ENCODE measurements at regions not wholly inside any gene's neighbourhood (a gene's known extent, or its start where the extent isn't known, plus 50 kb on each side); places are given as distances from the start of the nearest gene placed in this dataset.

DNA sequence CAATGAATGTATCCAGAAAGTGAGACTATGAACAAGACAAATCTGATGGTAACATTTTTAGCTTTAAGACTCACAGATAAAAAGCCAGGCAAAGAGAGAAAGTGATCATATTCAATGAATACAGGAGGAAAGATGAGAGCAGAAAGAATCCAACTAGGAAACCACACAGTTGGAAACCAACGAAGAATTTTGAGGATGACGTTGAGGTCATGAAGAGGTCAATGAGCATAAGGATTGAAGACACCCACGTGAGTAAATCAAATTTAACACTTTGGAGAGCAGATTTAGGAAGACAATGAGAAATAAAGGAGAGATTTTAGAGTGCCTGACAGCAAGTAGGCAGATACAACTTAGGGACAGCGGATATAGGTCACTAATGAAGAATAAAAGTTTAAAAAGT lies 948.1 kb downstream of the KCNJ2 start:
- in situ Hi-C loops (cut with HindIII; ENCODE audit: low pct_ligation_motif_present, low pct_unique_long_range_greater_than_20kb, low sequenced_read_pairs), result no loop called here
- no peak for DNase-seq

DNA sequence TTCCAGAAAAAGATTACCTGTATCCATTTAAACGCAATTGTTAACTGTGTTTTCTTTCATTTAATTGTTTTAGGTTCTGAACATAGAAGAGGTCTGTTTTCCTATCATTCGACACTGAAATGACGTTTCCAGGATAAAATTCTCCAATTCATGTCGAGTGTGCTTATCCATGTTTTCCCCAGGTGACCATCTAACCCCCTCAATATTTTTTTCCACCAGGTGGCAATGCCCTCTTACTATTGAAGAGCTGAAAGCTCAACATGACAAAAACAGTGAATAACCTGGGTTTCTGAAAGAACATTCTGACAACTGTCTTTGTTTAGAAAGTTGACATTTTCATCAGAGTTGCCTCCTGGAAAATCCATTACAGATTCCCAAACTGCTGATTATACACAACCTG lies 948.7 kb downstream of the KCNJ2 start:
- DNase-seq, result peak; percentile 58
- in situ Hi-C loops (cut with HindIII; ENCODE audit: low pct_ligation_motif_present, low pct_unique_long_range_greater_than_20kb, low sequenced_read_pairs), result no loop called here

DNA sequence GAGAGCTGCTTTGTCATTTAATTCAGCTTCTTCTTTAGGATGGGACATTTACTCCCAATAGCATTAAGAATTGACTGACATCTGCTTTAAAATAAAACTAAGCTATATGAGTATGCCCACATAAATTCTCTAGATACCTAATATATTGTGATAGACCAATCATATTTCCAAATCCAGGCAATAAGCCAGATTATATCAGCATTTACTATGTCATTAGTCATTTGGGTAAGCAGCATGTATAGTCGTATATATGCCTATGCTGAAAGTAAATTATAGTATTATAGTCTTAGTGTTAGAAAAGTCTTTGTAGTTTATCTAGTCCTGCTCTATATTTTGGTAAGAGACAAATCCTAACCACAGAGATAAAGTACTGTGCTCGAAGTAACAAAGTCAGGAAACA lies 958.1 kb downstream of the KCNJ2 start:
- in situ Hi-C loops (cut with HindIII; ENCODE audit: low pct_ligation_motif_present, low pct_unique_long_range_greater_than_20kb, low sequenced_read_pairs), result no loop called here
- no peak for DNase-seq

DNA sequence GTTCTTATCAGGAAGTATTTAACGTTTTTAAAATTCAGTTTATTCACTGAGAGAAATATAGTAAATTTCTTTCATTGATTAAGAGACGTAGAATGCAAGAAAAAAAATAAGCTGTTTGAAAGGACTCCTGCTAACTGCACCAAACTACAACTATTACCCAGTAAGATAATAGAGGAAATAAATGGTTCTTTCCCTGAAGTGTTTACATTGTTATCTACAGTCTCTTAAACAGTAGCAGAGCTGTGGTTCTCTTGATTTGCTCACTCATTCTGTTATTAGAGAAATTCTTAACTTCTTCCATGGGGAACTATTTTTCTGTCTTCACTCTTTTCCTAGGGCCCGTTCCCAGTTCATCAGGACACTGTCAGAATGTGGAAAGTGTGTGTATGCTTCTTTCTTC lies 973.0 kb downstream of the KCNJ2 start:
- in situ Hi-C loops (cut with HindIII; ENCODE audit: low pct_ligation_motif_present, low pct_unique_long_range_greater_than_20kb, low sequenced_read_pairs), result no loop called here
- no peak for DNase-seq

DNA sequence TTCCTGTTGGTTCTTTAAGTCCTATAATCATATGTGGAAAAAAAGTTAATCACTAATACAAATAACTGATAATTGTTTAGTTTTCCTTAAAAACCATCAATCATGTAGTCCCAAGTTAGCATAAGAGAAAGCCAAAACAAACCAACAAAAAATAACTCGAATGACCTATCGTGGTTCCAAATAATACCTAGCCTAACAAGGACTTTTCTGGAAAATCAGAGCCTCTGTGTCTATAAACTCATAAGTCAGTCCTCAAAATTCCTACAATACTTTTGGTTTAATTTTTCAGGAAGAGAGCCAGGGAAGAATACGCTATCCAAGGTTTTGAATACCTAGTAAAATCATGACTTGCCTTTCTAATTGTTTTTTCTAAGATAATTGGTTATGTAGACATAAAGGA lies 975.3 kb upstream of the SOX9 start:
- in situ Hi-C loops (cut with HindIII; ENCODE audit: low pct_ligation_motif_present, low pct_unique_long_range_greater_than_20kb, low sequenced_read_pairs), result no loop called here

DNA sequence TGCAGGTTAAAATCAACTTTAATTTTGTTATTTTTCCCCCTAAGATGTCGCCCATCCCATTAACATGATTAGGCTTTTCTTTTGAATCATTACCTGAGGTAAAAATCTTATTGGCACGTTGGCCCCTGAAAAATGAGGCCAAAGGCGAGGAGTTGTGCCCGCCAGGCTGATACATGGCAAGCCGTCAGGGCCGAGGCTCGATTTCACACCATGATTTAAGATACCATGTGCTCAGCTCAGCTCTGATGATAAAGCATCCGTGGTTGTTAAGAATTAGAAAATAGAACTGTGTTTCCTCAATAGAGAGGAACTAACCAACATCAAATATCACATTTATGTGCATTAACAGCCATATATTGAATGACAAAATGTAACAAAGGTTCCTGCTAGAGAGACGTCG lies 972.9 kb upstream of the SOX9 start:
- DNase-seq, result no peak
- in situ Hi-C loops (cut with HindIII; ENCODE audit: low pct_ligation_motif_present, low pct_unique_long_range_greater_than_20kb, low sequenced_read_pairs), result no loop called here

More for the DNA sequence above, 975.3 kb upstream of the SOX9 start:
- DNase-seq, result no peak

DNA sequence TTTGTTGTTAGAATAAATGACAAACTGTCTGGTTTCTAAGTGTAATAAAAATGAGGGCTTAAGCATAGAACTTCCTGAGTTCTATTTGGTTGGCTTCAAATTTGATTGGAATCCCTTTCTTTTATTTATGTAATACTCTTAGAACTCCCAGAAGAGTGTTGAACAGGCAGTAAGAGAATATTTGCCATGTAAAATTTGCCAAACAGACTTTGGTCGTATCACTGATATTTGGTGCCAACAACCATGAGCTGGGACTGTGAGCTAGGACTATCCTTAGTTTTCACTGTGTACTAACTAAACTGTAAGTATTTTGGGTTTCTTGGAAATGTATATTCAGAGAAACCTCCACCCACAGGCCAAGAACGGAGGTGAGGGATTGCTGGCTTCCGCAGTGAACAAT lies 971.2 kb upstream of the SOX9 start:
- in situ Hi-C loops (cut with HindIII; ENCODE audit: low pct_ligation_motif_present, low pct_unique_long_range_greater_than_20kb, low sequenced_read_pairs), result no loop called here
- no peak for DNase-seq

DNA sequence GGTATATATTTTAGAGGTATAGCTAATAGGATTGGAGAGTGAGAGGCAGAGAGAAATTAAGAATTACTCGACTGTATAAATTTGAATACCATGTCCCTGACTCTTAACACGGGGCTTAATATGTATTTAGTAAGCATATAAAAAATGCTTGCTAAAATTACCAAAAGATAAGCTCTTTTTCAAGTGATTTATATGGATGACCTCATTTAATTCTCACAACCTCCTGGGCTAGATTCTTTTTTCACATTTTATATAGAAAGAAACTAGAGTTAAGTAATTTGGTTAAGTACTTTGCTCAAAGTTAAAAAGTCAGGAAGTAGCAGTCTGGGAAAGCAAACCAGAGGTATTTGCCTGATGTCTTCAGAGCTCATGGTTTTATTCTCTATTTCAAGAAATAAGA lies 963.5 kb upstream of the SOX9 start:
- in situ Hi-C loops (cut with HindIII; ENCODE audit: low pct_ligation_motif_present, low pct_unique_long_range_greater_than_20kb, low sequenced_read_pairs), result no loop called here
- no peak for DNase-seq

DNA sequence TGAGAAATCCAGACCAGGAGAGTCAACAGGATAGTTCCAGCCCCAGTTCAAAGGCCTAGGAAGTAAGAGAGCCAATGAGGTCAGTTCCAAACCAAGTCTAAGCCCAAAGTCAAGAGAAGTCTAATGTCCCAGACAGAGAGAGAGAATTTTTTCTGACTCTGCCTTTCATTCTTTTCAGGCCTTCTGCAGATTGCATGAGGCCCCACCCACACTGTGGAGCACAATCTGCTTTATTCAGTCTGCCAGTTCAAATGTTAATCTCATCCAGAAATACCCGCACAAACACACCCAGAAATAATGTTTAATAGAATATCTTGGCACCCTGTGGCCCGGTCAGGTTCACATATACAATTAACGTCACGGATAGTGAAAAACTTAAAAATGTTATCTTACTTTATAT lies 962.4 kb upstream of the SOX9 start:
- in situ Hi-C loops (cut with HindIII; ENCODE audit: low pct_ligation_motif_present, low pct_unique_long_range_greater_than_20kb, low sequenced_read_pairs), result no loop called here
- DNase-seq, result no peak

DNA sequence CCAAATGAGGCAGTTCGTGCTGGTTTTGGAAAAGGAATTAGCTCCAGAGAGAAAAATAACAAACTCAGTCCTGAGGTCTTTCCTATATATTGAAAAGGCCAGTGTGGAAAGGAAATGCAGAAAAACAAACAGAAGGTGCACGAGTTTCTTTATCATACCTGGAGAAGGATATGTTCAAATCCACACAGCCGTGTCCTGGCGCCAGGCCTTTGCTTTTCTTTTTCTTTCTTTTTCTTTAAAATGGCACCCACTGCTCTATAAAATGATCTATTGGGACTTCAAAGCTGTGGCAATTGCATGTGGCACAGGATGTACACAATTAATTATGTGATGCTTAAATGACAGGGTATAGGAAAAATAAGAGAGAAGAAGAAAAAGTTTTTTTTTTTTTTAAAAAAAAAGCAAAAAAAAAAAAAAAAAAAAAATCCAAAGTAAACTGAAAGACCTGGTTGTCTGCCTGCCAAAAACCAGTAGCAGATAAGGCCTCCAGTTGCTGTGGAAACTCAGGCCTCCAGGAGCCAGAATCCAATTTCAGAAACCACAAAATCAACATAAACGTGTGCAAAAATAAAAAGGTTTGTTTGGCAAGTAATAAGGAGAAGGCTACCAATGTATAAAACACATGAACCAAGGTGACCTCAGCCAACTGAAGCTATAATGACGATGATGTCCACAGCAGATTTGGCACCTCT lies 957.6 kb upstream of the SOX9 start:
- DNase-seq, result no peak

DNA sequence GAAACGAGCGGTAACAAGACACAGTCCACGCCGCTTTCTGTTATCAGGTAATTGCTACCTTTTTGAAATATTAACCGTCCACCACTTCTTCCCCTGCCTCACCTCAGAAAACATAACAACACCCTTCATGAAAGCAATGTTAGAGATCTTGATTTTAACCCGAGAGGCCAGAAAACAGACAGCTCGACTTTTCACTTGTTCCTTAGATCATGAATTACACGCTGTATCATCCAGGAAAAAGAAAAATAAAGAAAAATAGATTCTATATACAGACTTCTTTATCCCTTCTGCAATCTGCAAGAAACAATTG lies 957.1 kb upstream of the SOX9 start:
- in situ Hi-C loops (cut with HindIII; ENCODE audit: low pct_ligation_motif_present, low pct_unique_long_range_greater_than_20kb, low sequenced_read_pairs), result no loop called here
- DNase-seq, result no peak

More for the DNA sequence above, 957.6 kb upstream of the SOX9 start:
- in situ Hi-C loops (cut with HindIII; ENCODE audit: low pct_ligation_motif_present, low pct_unique_long_range_greater_than_20kb, low sequenced_read_pairs), result no loop called here

DNA sequence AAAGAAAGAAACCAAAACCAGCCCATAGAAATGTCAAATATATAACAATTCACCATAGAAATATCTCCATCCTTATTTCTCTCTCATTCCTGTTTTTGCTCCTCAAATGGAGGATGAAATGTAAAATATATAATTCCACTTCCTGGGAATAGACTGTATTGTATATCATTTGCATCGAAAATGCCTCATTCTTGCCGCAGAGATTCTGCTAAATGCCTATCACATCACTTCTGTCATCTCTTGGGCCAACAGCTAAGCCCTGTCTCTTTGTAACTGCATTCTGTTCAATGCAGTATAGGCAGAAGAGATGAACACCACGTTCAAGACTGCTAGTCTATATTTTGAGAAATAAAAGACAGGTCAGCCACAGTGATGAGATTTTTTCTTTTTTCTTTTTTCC lies 956.3 kb upstream of the SOX9 start:
- no peak for DNase-seq

DNA sequence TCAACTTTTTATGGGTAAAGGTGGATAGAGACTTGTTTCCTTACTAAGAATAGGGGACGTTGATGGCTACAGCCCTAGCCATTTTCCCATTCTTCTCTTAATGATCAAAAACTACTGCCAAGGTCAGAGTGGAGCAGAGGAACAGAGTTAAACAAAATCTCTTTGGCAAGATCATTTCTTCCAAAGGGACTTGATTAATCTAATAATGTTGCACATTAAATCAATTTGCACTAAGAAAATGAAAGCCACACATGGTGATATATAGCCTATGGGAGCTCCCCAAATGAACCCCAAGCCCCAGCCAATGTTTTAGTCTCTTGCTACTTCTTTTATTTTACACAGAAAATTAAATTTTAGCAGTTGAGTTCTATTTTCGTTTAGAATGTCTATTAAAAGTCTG lies 954.5 kb upstream of the SOX9 start:
- no peak for DNase-seq
- in situ Hi-C loops (cut with HindIII; ENCODE audit: low pct_ligation_motif_present, low pct_unique_long_range_greater_than_20kb, low sequenced_read_pairs), result no loop called here

More for the DNA sequence above, 956.3 kb upstream of the SOX9 start:
- in situ Hi-C loops (cut with HindIII; ENCODE audit: low pct_ligation_motif_present, low pct_unique_long_range_greater_than_20kb, low sequenced_read_pairs), result no loop called here

DNA sequence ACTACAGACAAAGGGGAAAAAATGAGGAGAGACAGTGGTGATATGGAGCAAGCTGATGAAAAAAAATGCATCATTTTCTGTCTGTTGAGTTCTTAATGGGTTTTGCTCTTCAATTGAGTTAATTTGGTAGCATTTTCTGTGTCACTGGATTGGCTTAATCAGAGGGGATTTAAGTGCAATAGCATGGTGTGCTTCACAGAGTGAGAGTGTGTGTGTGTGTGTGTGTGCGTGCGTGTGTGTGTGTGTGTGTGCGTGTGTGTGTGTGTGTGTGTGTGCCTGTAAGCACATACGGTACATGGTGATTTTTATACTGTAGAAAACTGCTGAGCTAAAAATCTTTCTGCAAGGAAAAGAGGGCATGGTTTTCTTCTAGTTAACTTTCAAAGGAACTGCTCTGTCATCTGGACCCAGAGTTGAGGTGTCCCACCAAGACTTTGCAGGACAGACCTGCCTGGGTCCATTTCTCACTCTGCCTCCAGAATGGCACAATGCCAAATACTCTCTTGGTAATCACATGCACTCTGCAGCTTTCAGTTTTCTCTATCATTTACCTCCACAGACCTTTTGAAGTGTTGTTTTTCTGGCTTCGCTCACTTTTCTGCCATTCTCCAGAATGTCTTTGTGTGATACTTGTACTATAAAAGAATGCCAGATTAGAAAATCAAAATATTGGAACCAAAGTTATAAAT lies 952.6 kb upstream of the SOX9 start:
- in situ Hi-C loops (cut with HindIII; ENCODE audit: low pct_ligation_motif_present, low pct_unique_long_range_greater_than_20kb, low sequenced_read_pairs), result no loop called here
- no peak for DNase-seq

DNA sequence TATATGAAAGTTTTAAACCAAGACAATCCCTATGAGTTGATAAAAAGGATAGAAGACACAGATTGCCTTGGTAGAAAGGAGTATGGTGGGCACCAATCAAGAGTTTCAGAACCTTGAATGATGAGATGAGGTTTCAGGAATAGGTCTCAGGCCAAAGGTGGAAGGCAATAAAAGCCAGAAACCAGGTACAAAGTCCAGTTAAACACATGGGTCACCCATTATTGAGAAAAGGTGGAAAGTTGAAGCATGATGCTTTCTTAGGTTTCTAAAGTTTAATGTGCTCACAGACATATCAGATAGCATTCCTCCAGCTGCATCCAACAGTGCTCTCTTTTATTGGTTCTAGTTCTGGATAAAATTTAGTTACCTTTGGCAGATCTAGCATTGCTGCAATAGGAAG lies 950.8 kb upstream of the SOX9 start:
- no peak for DNase-seq
- in situ Hi-C loops (cut with HindIII; ENCODE audit: low pct_ligation_motif_present, low pct_unique_long_range_greater_than_20kb, low sequenced_read_pairs), result no loop called here

DNA sequence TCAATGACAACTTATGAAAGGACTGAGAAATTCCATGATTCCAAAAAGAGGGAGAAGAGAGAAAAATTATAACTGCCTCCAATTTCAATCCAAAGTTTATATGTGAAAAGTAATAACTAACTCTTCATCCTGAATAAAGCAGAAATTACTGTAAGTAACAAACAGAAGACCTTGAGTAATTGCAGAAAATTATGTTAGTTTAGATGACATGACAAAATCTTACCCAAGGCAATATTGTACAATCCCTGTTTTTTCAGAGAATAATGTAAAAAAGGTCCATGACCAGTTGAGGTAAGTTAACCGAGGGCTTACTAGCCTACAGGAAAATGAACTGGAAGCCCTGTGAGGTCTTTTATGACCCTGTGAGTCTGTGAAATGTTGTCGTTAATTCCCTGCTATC lies 949.5 kb upstream of the SOX9 start:
- in situ Hi-C loops (cut with HindIII; ENCODE audit: low pct_ligation_motif_present, low pct_unique_long_range_greater_than_20kb, low sequenced_read_pairs), result no loop called here
- DNase-seq, result no peak

DNA sequence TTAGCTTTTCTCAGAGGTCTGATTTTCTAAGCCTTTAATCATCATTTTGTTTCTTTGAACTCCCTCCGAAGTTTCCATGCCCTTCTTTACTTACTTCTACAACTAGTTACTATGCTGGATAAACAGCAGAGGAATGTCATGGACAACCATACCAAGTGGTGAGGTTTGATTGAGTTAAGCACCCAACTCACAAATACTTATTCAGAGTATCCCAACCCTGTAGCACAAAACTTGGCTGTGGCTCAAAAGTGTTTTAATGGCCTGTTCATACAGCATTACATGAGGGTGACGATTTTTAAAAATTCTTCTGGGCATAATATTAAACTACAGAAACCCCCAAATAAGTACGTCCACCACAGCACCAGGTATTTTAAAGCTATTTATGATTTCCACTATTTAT lies 946.8 kb upstream of the SOX9 start:
- in situ Hi-C loops (cut with HindIII; ENCODE audit: low pct_ligation_motif_present, low pct_unique_long_range_greater_than_20kb, low sequenced_read_pairs), result no loop called here
- DNase-seq, result no peak

DNA sequence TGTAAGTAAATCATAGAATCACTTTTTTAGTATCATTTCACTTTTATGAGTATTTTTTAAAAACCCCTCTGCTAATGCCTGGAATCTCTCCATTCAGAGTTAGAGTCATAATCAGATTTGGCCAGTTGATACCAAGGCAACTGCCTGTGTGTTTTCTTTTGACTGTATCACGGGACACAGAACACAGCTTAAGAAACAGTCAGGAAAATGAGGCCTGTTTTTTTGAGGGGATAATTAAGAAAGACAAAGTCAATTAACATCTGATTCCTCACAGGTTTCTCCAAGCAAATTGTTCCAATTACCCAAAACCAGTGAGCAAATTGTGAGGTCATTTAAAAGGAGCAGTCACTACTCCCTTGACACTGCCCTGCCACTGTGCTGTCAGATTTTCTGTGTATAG lies 944.5 kb upstream of the SOX9 start:
- in situ Hi-C loops (cut with HindIII; ENCODE audit: low pct_ligation_motif_present, low pct_unique_long_range_greater_than_20kb, low sequenced_read_pairs), result no loop called here
- DNase-seq, result no peak

DNA sequence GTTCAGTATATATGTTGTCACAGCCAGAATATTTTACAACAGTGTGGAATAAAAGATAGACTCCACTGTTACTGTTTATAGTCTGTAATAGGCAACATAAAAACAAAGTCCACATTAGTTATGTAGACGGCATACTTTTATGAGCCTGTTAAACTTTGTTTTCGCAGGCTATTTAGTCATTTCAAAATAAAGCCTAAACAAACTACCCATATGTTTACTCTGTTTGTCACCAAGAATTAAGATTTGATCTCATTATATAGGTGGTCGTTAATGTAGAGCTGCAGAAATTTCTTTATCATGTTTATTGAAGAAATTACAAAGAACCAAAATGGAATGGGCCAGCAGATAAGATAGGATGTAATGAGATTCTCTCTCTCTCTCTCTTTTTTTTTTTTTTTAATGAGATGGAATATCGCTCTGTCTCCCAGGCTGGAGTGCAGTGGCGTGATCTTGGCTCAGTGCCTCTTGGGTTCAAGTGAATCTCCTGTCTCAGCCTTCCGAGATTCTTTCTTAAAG lies 943.8 kb upstream of the SOX9 start:
- in situ Hi-C loops (cut with HindIII; ENCODE audit: low pct_ligation_motif_present, low pct_unique_long_range_greater_than_20kb, low sequenced_read_pairs), result no loop called here

DNA sequence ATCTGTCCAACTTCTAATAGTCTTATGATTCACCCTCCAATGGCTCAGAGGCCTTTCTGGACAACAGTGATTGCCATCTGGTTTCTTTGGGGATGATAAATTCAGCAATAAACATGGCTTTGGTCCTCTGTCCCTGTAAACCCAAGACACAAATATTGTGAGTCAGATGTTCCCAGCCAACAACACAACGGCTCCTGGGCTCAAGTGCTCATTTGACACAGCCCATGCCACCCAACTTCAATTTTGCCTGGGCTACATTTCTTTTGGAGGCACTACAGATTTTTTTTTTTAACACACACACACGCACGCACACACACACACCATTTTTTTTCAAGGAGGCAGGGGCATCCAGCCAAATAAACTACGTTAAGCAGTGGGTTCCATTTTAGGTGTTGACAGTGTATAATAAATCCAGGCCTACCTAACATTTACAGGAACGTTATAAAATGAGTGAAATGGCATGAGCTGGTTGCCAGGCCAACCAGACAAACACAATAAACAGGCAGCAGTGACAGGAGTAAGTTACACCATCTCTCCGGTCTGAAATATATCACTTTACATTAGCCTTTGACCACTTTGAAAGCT lies 939.9 kb upstream of the SOX9 start:
- no peak for DNase-seq
- in situ Hi-C loops (cut with HindIII; ENCODE audit: low pct_ligation_motif_present, low pct_unique_long_range_greater_than_20kb, low sequenced_read_pairs), result no loop called here

More for the DNA sequence above, 943.8 kb upstream of the SOX9 start:
- DNase-seq, result no peak
